ENCODE measurements at regions not wholly inside any gene's neighbourhood (a gene's known extent, or its start where the extent isn't known, plus 50 kb on each side); places are given as distances from the start of the nearest gene placed in this dataset.

DNA sequence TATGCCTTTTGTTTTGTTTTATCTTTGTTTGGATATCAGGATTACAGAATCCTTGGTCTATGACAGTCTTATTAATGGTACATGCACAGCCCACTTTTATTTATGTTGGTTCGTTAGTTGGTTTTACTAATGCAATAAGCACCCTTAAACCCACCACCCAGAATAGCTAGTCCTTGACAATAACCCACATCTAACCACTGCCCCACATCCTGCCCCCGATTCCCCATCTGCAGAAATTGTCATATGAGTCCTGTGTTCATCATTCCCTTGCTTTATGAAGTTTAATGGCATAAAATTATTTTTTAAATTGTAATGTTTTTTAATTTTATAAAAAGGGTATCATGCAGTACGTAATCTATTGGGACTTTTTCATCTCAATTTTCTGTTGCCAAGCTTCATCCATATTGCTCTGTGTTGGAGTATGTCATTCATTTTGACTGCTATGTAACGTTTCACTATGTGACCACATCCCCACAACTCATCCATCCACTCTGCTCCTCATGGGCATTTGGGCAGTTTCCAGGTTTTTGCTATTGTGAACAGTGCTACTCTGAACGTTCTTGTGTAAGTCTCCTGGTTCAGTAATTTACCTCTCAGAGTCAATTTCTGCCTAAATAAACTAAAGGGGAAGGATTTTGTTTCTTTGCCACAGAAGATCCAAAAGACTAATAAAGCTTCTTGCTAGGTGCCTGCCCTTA lies 150.4 kb downstream of the MRPL14 start:
- TF ChIP-seq, protein P1, sequence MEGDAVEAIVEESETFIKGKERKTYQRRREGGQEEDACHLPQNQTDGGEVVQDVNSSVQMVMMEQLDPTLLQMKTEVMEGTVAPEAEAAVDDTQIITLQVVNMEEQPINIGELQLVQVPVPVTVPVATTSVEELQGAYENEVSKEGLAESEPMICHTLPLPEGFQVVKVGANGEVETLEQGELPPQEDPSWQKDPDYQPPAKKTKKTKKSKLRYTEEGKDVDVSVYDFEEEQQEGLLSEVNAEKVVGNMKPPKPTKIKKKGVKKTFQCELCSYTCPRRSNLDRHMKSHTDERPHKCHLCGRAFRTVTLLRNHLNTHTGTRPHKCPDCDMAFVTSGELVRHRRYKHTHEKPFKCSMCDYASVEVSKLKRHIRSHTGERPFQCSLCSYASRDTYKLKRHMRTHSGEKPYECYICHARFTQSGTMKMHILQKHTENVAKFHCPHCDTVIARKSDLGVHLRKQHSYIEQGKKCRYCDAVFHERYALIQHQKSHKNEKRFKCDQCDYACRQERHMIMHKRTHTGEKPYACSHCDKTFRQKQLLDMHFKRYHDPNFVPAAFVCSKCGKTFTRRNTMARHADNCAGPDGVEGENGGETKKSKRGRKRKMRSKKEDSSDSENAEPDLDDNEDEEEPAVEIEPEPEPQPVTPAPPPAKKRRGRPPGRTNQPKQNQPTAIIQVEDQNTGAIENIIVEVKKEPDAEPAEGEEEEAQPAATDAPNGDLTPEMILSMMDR (IDR thresholded peaks at IDR 0.05; ENCODE audit: extremely low read depth in 1 of 2, insufficient read depth in 1 of 2, low read depth in 1 of 2, low read length in 2 of 2) = no peak
- no peak for TF ChIP-seq POLR2AphosphoS5 (IDR thresholded peaks at IDR 0.05; ENCODE audit: insufficient read depth, low read depth, low read length)
- no peak for TF ChIP-seq MYC (IDR thresholded peaks at IDR 0.05; ENCODE audit: low read depth, low read length)
- no peak for TF ChIP-seq EZH2 (IDR thresholded peaks at IDR 0.05; ENCODE audit: borderline replicate concordance, low read depth, low read length, severe bottlenecking)
- TF ChIP-seq POLR2A (IDR thresholded peaks at IDR 0.05; ENCODE audit: low read depth, low read length) = no peak
- no peak for TF ChIP-seq FOS (IDR thresholded peaks at IDR 0.05; ENCODE audit: borderline replicate concordance, insufficient read depth, low read length)
- no peak for TF ChIP-seq JUN (IDR thresholded peaks at IDR 0.05; ENCODE audit: borderline replicate concordance, insufficient read depth, insufficient read length, low read depth)
- TF ChIP-seq, protein P2, sequence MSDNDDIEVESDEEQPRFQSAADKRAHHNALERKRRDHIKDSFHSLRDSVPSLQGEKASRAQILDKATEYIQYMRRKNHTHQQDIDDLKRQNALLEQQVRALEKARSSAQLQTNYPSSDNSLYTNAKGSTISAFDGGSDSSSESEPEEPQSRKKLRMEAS (IDR thresholded peaks at IDR 0.05; ENCODE audit: insufficient read depth, insufficient read length) = no peak
- TF ChIP-seq GATA2 (IDR thresholded peaks at IDR 0.05; ENCODE audit: insufficient read depth, insufficient read length, low read depth, low read length) = no peak
- dilution Hi-C loops (cut with MboI; ENCODE audit: extremely low pct_ligation_motif_present, low sequenced_read_pairs) = no loop called here
- Histone ChIP-seq H3K36me3 (ENCODE audit: control insufficient read depth in 2 of 2, extremely low read depth in 1 of 2, insufficient read depth in 2 of 2, low read length in 2 of 2) (no peaks in the 10 kb centered on the region), H3K27me3 (ENCODE audit: control insufficient read depth in 2 of 2, insufficient read depth in 2 of 2, low read length in 2 of 2) (peaks cover 12 to 22% of the 10 kb centered on the region in 2 experiments), H3K4me1 (ENCODE audit: control insufficient read depth, extremely low read depth, insufficient read depth, low read length) (peaks cover 3% of the 10 kb centered on the region), H3K9me1 (replicated peaks; ENCODE audit: control insufficient read depth, extremely low read depth, insufficient read depth, low read length) (no peaks in the 10 kb centered on the region), H4K20me1 (replicated peaks; ENCODE audit: control insufficient read depth, extremely low read depth, insufficient read depth, low read length) (no peaks in the 10 kb centered on the region), H3K9me3 (replicated peaks; ENCODE audit: control insufficient read depth, insufficient read depth, low read length) (no peaks in the 10 kb centered on the region), H3K9ac (replicated peaks; ENCODE audit: extremely low read depth, insufficient read depth, low read length) (no peak overlapping the region), H2AFZ (ENCODE audit: low read depth, low read length) (no peak overlapping the region), H3K27ac (ENCODE audit: insufficient read depth, low read depth, low read length) (no peak overlapping the region), H3K4me3 (replicated peaks in 1 of 3; ENCODE audit: insufficient read depth in 1 of 3, low read depth in 1 of 3, low read length in 3 of 3) (no peak overlapping the region), H3K4me2 (ENCODE audit: insufficient read depth, low read length) (no peak overlapping the region), H3K79me2 (ENCODE audit: control insufficient read depth, insufficient read depth, low read length) (no peaks in the 10 kb centered on the region)
- ChIA-PET POLR2A (no interaction called here), CTCF (no interaction called here)
- DNase-seq (ENCODE audit: low read depth, low spot score) (no peak), FAIRE-seq (no peak)
- no TSS peak for BruUV-seq (replicated peaks)
- intact Hi-C loops (cut with micrococcal nuclease) = no loop called here

Measured in endothelial cell of umbilical vein (primary cell).